ENCODE measurements at regions not wholly inside any gene's neighbourhood (a gene's known extent, or its start where the extent isn't known, plus 50 kb on each side); places are given as distances from the start of the nearest gene placed in this dataset.

DNA sequence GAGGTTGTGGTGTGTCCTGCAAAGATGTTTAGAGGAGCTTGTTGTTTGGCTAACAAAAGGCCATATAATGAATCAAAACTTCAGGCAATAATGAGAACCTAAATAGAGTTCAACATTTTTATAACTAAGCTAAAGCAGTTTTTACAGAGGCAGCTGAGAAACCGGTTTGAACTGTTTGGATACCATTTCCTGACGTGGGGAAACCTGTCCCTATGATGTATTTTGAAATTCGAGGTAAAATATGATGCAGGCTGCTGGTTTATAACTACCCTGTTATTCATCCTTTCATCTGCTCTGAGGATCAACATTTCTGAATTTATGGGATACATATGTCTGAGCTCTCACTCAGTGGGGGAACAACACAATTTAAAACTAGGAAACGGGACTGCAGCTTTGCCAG is 289.5 kb upstream of the IRX2 start:
- TF ChIP-seq, protein P1, sequence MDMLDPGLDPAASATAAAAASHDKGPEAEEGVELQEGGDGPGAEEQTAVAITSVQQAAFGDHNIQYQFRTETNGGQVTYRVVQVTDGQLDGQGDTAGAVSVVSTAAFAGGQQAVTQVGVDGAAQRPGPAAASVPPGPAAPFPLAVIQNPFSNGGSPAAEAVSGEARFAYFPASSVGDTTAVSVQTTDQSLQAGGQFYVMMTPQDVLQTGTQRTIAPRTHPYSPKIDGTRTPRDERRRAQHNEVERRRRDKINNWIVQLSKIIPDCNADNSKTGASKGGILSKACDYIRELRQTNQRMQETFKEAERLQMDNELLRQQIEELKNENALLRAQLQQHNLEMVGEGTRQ (IDR thresholded peaks at IDR 0.05; ENCODE audit: borderline replicate concordance, low read depth, low read length), result no peak
- TF ChIP-seq EZH2phosphoT487 (IDR thresholded peaks at IDR 0.05; ENCODE audit: borderline replicate concordance, low read depth) (no peak), FOXM1 (IDR thresholded peaks at IDR 0.05; ENCODE audit: low read depth) (no peak), CHD2 (IDR thresholded peaks at IDR 0.05; ENCODE audit: low read length, partially characterized antibody) (no peak), SIN3A (IDR thresholded peaks at IDR 0.05; ENCODE audit: borderline replicate concordance, low read depth, low read length) (no peak), YY1 (IDR thresholded peaks at IDR 0.05; ENCODE audit: low read depth) (no peak), POLR2AphosphoS5 (IDR thresholded peaks at IDR 0.05; ENCODE audit: low read depth, low read length) (no peak), MXI1 (IDR thresholded peaks at IDR 0.05; ENCODE audit: low read depth, low read length) (no peak), GABPA (IDR thresholded peaks at IDR 0.05; ENCODE audit: low read depth) (no peak)
- TF ChIP-seq, protein P2, sequence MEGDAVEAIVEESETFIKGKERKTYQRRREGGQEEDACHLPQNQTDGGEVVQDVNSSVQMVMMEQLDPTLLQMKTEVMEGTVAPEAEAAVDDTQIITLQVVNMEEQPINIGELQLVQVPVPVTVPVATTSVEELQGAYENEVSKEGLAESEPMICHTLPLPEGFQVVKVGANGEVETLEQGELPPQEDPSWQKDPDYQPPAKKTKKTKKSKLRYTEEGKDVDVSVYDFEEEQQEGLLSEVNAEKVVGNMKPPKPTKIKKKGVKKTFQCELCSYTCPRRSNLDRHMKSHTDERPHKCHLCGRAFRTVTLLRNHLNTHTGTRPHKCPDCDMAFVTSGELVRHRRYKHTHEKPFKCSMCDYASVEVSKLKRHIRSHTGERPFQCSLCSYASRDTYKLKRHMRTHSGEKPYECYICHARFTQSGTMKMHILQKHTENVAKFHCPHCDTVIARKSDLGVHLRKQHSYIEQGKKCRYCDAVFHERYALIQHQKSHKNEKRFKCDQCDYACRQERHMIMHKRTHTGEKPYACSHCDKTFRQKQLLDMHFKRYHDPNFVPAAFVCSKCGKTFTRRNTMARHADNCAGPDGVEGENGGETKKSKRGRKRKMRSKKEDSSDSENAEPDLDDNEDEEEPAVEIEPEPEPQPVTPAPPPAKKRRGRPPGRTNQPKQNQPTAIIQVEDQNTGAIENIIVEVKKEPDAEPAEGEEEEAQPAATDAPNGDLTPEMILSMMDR (IDR thresholded peaks at IDR 0.05), result no peak
